Esophagus muscularis mucosa (tissue), 4 donors: ENCODE measurements at regions not wholly inside any gene's neighbourhood (a gene's known extent, or its start where the extent isn't known, plus 50 kb on each side); places are given as distances from the start of the nearest gene placed in this dataset.
"Not testable (repeated sequence)": the region's sequence is repeated elsewhere in the genome, so short reads cannot be mapped to it uniquely, and the experiment has no call there.

Source experiments
- DNase-seq: peaks from one replicate; pipeline ENCODE4 v3.0.0-alpha.2; 2017; ENCODE audit errors: extremely low spot score
- H3K27ac ChIP-seq, 4 donors: fragments of 200-600 bp; sonication (generic); replicated peaks in 1 of 4; 1 replicate in 3 of 4; 2 replicates in 1 of 4; pipeline ENCODE4 v1.5.1; 2016 to 2019; ENCODE audit warnings: mild to moderate bottlenecking in 1 of 4
- H3K27me3 ChIP-seq, 4 donors: fragments of 200-600 bp; sonication (generic); one replicate each; pipeline versions ENCODE4 v1.5.1 to v1.6.0; 2016 to 2019
- H3K36me3 ChIP-seq, 4 donors: fragments of 200-600 bp; sonication (generic); one replicate each; pipeline ENCODE4 v1.5.1; 2016 to 2019
- H3K4me1 ChIP-seq, 4 donors: fragments of 200-600 bp; sonication (generic); one replicate each; pipeline ENCODE4 v1.5.1; 2016 to 2019
- H3K4me3 ChIP-seq, 4 donors: fragments of 200-600 bp; sonication (generic); 1 replicate in 2 of 4; 2 replicates in 2 of 4; pipeline ENCODE4 v1.5.1; 2016 to 2019; ENCODE audit warnings: mild to moderate bottlenecking in 4 of 4, moderate library complexity in 1 of 4
- H3K9me3 ChIP-seq, 4 donors: fragments of 200-600 bp; sonication (generic); 1 replicate in 3 of 4; 2 replicates in 1 of 4; pipeline ENCODE4 v1.5.1; 2016 to 2019
- EP300 ChIP-seq: sonication (generic); formaldehyde crosslinking; IDR thresholded peaks from one replicate; pipeline ENCODE4 v1.6.1; 2017; ENCODE audit warnings: antibody characterized with exemption
- POLR2A ChIP-seq: fragments of 450-650 bp; IDR thresholded peaks from one replicate; pipeline ENCODE4 v1.6.1; 2017; ENCODE audit warnings: antibody characterized with exemption, moderate library complexity, mild to moderate bottlenecking, low read depth
- POLR2AphosphoS5 ChIP-seq, 2 donors: sonication (generic); formaldehyde crosslinking; IDR thresholded peaks; one replicate each; pipeline ENCODE4 v1.6.1; 2017; ENCODE audit warnings: antibody characterized with exemption in 2 of 2
- WGBS: methylation state at CpG from one replicate; pipeline ENCODE4 v1.1.5; 2018; 5-methylcytosine and 5-hydroxymethylcytosine counted together
- intact Hi-C: fragments of 100-400 bp; cut with DNase I; formaldehyde crosslinking; loops from one replicate; pipeline ENCODE4 v1.15.1; 2023
- TF ChIP-seq, protein P1 (sequence below), 3 experiments: fragments of 200-600 bp in 2 of 3; fragments of 450-650 bp in 1 of 3; sonication (generic) in 2 of 3; IDR thresholded peaks; one replicate each; pipeline ENCODE4 v1.5.1; 2017 to 2019; ENCODE audit warnings: antibody characterized with exemption in 3 of 3, mild to moderate bottlenecking in 2 of 3, moderate library complexity in 1 of 3

DNA sequence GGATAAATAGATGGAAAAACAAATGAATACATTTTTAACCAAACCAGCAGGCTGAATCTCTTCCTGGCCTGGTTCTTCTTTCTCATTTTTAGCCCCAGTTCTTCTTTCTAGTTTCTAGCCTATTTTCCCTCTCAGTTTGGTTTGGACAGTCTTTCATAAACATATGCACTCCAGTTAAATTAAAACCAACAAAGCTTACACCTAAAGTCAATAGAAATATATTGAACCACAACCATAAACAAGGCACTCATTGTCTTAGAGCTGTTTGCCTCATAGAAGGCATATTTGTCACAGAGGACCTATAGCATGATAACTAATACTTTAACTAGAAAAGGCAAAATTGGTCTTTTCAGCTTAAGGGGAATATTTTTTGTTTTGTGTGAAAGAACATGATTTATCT is 638.3 kb downstream of the NR2F1-AS1 start:
- TF ChIP-seq EP300, result no peak
- no peak for TF ChIP-seq POLR2AphosphoS5 (IDR thresholded peaks at IDR 0.05)
- no peak for TF ChIP-seq POLR2A
- TF ChIP-seq, protein P1, sequence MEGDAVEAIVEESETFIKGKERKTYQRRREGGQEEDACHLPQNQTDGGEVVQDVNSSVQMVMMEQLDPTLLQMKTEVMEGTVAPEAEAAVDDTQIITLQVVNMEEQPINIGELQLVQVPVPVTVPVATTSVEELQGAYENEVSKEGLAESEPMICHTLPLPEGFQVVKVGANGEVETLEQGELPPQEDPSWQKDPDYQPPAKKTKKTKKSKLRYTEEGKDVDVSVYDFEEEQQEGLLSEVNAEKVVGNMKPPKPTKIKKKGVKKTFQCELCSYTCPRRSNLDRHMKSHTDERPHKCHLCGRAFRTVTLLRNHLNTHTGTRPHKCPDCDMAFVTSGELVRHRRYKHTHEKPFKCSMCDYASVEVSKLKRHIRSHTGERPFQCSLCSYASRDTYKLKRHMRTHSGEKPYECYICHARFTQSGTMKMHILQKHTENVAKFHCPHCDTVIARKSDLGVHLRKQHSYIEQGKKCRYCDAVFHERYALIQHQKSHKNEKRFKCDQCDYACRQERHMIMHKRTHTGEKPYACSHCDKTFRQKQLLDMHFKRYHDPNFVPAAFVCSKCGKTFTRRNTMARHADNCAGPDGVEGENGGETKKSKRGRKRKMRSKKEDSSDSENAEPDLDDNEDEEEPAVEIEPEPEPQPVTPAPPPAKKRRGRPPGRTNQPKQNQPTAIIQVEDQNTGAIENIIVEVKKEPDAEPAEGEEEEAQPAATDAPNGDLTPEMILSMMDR (IDR thresholded peaks at IDR 0.05), result no peak
- no peaks in the 10 kb centered on the region for H3K36me3 ChIP-seq
- H3K9me3 ChIP-seq, result no peaks in the 10 kb centered on the region
- peaks cover 0 to 7% (median 3%) of the 10 kb centered on the region in 4 donors for H3K4me1 ChIP-seq
- no peak overlapping the region for H3K4me3 ChIP-seq
- intact Hi-C loops, result no loop called here
- no peaks in the 10 kb centered on the region for H3K27me3 ChIP-seq
- H3K27ac ChIP-seq, result no peak overlapping the region
- DNase-seq, result no peak

DNA sequence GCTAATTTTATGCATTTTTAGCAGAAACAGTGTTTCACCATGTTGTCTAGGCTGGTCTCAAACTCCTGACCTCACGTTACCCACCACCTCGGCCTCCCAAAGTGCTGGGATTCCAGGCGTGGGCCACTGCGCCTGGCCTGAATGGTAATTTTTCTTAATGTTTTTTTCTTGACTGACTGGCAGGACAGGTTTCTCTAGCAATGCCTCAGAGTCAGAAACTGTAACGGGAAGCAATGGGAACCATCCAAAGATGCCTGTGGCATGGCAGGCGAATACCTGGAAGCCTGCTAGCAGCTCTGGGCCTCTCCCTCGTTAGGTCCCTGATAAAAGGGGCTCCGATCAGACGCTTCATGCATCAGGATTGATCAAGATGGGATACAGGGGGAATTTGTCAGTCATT is 639.2 kb downstream of the NR2F1-AS1 start:
- Histone ChIP-seq H3K36me3 (no peaks in the 10 kb centered on the region), H3K27me3 (no peaks in the 10 kb centered on the region), H3K27ac (no peak overlapping the region), H3K4me3 (no peak overlapping the region), H3K4me1 (peaks cover 0 to 7% (median 3%) of the 10 kb centered on the region in 4 donors), H3K9me3 (no peaks in the 10 kb centered on the region)
- 95% methylated on average over 9 of the region's 9 CpGs for WGBS
- no peak for TF ChIP-seq POLR2A
- TF ChIP-seq POLR2AphosphoS5 (IDR thresholded peaks at IDR 0.05), result no peak
- no peak for TF ChIP-seq EP300
- TF ChIP-seq, protein P1 (IDR thresholded peaks at IDR 0.05), result no peak
- DNase-seq, result no peak
- intact Hi-C loops, result no loop called here

DNA sequence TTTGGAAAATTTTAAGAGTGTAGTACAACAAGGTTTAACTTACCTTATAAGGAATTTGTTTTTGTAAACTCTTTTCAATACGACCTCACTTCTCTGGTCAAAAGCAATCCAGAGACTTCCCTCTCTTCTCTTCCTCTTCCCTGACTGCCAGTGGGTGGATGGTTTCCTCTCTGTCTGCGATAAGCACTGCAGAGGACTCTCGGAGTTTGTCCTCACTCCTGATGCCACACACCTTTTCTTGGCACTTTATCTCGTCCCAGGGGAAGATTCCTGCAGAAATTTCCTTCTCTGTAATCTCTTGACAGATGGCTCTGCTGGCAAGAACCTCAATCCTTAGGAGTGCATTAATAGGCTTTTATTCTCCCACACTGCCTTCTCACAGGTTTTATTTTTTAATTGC is 641.6 kb downstream of the NR2F1-AS1 start:
- Histone ChIP-seq H3K4me1 (no peaks in the 10 kb centered on the region), H3K27ac (no peak overlapping the region), H3K36me3 (no peaks in the 10 kb centered on the region), H3K9me3 (no peaks in the 10 kb centered on the region), H3K4me3 (no peak overlapping the region), H3K27me3 (no peaks in the 10 kb centered on the region)
- no peak for TF ChIP-seq POLR2AphosphoS5 (IDR thresholded peaks at IDR 0.05)
- TF ChIP-seq EP300, result no peak
- TF ChIP-seq, protein P1 (IDR thresholded peaks at IDR 0.05), result no peak
- TF ChIP-seq POLR2A, result no peak
- WGBS, result 44% methylated on average over 4 of the region's 4 CpGs
- no peak for DNase-seq
- intact Hi-C loops, result no loop called here

DNA sequence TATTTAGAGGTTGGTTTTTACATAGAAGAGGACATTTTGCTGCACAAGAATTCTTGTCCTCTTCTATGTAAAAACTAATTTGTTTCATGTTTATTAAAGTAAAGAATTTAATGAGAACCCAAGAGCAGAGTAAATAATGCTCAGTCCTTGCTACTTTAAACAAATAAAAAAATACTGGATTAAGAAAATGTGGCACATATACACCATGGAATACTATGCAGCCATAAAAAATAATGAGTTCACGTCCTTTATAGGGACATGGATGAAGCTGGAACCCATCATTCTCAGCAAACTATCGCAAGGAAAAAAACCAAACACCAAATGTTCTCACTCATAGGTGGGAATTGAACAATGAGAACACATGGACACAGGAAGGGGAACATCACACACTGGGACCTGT is 643.6 kb downstream of the NR2F1-AS1 start:
- H3K36me3 ChIP-seq, H3K27me3 ChIP-seq, H3K27ac ChIP-seq, DNase-seq, H3K9me3 ChIP-seq, intact Hi-C loops, H3K4me1 ChIP-seq, H3K4me3 ChIP-seq: not testable (repeated sequence)
- 74% methylated on average over 2 of the region's 2 CpGs for WGBS

DNA sequence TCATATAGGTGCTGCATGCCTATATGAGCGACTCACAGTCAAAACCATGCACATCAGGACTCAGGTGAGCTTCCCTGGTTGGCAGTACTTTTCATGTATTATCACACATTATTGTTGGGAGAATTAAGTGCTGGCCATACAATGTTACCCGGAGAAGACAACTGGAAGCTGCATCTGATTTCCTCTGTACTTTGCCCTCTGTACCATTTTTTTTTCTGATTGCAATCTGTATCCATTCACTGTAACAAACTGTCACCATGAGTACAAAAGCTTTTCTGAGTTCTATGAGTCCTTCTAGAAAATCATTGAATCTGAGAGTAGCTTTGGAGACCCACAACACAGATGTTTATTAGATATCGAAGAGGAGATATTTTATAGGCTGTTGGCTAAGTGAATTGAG is 651.0 kb downstream of the NR2F1-AS1 start:
- no peaks in the 10 kb centered on the region for H3K4me1 ChIP-seq
- no peak overlapping the region for H3K4me3 ChIP-seq
- no peaks in the 10 kb centered on the region for H3K27me3 ChIP-seq
- TF ChIP-seq EP300 (no peak), POLR2A (no peak), POLR2AphosphoS5 (IDR thresholded peaks at IDR 0.05) (no peak)
- TF ChIP-seq, protein P1 (IDR thresholded peaks at IDR 0.05), result no peak
- no peak for DNase-seq
- H3K36me3 ChIP-seq, result no peaks in the 10 kb centered on the region
- intact Hi-C loops, result no loop called here
- WGBS, result 94% methylated on average over 3 of the region's 3 CpGs
- H3K9me3 ChIP-seq, result no peaks in the 10 kb centered on the region
- H3K27ac ChIP-seq, result no peak overlapping the region
